ENCODE measurements at regions not wholly inside any gene's neighbourhood (a gene's known extent, or its start where the extent isn't known, plus 50 kb on each side); places are given as distances from the start of the nearest gene placed in this dataset.

GRCh38 chrX:2574271-2574670 lies 73.5 kb upstream of the DHRSX start:
- Mint-ChIP-seq H3K4me3 (no peak overlapping the region), H3K4me1 (peaks cover 22% of the 10 kb centered on the region), H3K27me3 (ENCODE audit: low read depth) (no peaks in the 10 kb centered on the region), H3K36me3 (peaks cover 7% of the 10 kb centered on the region), H3K9me3 (peaks cover 7% of the 10 kb centered on the region), H3K27ac (no peak overlapping the region)
- TF ChIP-seq ZNF416 (CRISPR knock-in tag; IDR thresholded peaks at IDR 0.05) (no peak), CREB1 (CRISPR knock-in tag; IDR thresholded peaks at IDR 0.05) (no peak), GABPB1 (CRISPR knock-in tag; IDR thresholded peaks at IDR 0.05) (no peak), ZSCAN18 (CRISPR knock-in tag; IDR thresholded peaks at IDR 0.05) (no peak), ZNF138 (CRISPR knock-in tag; conservative IDR thresholded peaks at IDR 0.05) (no peak), JAZF1 (CRISPR knock-in tag; IDR thresholded peaks at IDR 0.05) (no peak), GTF2I (CRISPR knock-in tag; conservative IDR thresholded peaks at IDR 0.05) (no peak), SMAD4 (CRISPR knock-in tag; IDR thresholded peaks at IDR 0.05) (no peak), NR2C2 (CRISPR knock-in tag; IDR thresholded peaks at IDR 0.05) (no peak), USF2 (CRISPR knock-in tag; IDR thresholded peaks at IDR 0.05) (no peak), KAT7 (CRISPR knock-in tag; IDR thresholded peaks at IDR 0.05; ENCODE audit: borderline replicate concordance) (no peak), OVOL2 (CRISPR knock-in tag; IDR thresholded peaks at IDR 0.05; ENCODE audit: borderline replicate concordance) (no peak)
- TF ChIP-seq, protein P1, sequence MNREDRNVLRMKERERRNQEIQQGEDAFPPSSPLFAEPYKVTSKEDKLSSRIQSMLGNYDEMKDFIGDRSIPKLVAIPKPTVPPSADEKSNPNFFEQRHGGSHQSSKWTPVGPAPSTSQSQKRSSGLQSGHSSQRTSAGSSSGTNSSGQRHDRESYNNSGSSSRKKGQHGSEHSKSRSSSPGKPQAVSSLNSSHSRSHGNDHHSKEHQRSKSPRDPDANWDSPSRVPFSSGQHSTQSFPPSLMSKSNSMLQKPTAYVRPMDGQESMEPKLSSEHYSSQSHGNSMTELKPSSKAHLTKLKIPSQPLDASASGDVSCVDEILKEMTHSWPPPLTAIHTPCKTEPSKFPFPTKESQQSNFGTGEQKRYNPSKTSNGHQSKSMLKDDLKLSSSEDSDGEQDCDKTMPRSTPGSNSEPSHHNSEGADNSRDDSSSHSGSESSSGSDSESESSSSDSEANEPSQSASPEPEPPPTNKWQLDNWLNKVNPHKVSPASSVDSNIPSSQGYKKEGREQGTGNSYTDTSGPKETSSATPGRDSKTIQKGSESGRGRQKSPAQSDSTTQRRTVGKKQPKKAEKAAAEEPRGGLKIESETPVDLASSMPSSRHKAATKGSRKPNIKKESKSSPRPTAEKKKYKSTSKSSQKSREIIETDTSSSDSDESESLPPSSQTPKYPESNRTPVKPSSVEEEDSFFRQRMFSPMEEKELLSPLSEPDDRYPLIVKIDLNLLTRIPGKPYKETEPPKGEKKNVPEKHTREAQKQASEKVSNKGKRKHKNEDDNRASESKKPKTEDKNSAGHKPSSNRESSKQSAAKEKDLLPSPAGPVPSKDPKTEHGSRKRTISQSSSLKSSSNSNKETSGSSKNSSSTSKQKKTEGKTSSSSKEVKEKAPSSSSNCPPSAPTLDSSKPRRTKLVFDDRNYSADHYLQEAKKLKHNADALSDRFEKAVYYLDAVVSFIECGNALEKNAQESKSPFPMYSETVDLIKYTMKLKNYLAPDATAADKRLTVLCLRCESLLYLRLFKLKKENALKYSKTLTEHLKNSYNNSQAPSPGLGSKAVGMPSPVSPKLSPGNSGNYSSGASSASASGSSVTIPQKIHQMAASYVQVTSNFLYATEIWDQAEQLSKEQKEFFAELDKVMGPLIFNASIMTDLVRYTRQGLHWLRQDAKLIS (CRISPR knock-in tag; IDR thresholded peaks at IDR 0.05; ENCODE audit: borderline replicate concordance), result no peak
- TF ChIP-seq, protein P2, sequence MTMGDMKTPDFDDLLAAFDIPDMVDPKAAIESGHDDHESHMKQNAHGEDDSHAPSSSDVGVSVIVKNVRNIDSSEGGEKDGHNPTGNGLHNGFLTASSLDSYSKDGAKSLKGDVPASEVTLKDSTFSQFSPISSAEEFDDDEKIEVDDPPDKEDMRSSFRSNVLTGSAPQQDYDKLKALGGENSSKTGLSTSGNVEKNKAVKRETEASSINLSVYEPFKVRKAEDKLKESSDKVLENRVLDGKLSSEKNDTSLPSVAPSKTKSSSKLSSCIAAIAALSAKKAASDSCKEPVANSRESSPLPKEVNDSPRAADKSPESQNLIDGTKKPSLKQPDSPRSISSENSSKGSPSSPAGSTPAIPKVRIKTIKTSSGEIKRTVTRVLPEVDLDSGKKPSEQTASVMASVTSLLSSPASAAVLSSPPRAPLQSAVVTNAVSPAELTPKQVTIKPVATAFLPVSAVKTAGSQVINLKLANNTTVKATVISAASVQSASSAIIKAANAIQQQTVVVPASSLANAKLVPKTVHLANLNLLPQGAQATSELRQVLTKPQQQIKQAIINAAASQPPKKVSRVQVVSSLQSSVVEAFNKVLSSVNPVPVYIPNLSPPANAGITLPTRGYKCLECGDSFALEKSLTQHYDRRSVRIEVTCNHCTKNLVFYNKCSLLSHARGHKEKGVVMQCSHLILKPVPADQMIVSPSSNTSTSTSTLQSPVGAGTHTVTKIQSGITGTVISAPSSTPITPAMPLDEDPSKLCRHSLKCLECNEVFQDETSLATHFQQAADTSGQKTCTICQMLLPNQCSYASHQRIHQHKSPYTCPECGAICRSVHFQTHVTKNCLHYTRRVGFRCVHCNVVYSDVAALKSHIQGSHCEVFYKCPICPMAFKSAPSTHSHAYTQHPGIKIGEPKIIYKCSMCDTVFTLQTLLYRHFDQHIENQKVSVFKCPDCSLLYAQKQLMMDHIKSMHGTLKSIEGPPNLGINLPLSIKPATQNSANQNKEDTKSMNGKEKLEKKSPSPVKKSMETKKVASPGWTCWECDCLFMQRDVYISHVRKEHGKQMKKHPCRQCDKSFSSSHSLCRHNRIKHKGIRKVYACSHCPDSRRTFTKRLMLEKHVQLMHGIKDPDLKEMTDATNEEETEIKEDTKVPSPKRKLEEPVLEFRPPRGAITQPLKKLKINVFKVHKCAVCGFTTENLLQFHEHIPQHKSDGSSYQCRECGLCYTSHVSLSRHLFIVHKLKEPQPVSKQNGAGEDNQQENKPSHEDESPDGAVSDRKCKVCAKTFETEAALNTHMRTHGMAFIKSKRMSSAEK (CRISPR knock-in tag; IDR thresholded peaks at IDR 0.05; ENCODE audit: borderline replicate concordance), result no peak
- TF ChIP-seq, protein P3, sequence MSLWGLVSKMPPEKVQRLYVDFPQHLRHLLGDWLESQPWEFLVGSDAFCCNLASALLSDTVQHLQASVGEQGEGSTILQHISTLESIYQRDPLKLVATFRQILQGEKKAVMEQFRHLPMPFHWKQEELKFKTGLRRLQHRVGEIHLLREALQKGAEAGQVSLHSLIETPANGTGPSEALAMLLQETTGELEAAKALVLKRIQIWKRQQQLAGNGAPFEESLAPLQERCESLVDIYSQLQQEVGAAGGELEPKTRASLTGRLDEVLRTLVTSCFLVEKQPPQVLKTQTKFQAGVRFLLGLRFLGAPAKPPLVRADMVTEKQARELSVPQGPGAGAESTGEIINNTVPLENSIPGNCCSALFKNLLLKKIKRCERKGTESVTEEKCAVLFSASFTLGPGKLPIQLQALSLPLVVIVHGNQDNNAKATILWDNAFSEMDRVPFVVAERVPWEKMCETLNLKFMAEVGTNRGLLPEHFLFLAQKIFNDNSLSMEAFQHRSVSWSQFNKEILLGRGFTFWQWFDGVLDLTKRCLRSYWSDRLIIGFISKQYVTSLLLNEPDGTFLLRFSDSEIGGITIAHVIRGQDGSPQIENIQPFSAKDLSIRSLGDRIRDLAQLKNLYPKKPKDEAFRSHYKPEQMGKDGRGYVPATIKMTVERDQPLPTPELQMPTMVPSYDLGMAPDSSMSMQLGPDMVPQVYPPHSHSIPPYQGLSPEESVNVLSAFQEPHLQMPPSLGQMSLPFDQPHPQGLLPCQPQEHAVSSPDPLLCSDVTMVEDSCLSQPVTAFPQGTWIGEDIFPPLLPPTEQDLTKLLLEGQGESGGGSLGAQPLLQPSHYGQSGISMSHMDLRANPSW (CRISPR knock-in tag; conservative IDR thresholded peaks at IDR 0.05; ENCODE audit: low read depth), result no peak
- TF ChIP-seq, protein P4, sequence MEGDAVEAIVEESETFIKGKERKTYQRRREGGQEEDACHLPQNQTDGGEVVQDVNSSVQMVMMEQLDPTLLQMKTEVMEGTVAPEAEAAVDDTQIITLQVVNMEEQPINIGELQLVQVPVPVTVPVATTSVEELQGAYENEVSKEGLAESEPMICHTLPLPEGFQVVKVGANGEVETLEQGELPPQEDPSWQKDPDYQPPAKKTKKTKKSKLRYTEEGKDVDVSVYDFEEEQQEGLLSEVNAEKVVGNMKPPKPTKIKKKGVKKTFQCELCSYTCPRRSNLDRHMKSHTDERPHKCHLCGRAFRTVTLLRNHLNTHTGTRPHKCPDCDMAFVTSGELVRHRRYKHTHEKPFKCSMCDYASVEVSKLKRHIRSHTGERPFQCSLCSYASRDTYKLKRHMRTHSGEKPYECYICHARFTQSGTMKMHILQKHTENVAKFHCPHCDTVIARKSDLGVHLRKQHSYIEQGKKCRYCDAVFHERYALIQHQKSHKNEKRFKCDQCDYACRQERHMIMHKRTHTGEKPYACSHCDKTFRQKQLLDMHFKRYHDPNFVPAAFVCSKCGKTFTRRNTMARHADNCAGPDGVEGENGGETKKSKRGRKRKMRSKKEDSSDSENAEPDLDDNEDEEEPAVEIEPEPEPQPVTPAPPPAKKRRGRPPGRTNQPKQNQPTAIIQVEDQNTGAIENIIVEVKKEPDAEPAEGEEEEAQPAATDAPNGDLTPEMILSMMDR (IDR thresholded peaks at IDR 0.05), result no peak
- ATAC-seq (no peak), DNase-seq (ENCODE audit: low spot score) (no peak)
- CTCF ChIA-PET, result no interaction called here
- POLR2A ChIA-PET, result no interaction called here

All from WTC11 (cell line).